HEK293T (cell line): ENCODE measurements at regions not wholly inside any gene's neighbourhood (a gene's known extent, or its start where the extent isn't known, plus 50 kb on each side); places are given as distances from the start of the nearest gene placed in this dataset.
"Not testable (repeated sequence)": the region's sequence is repeated elsewhere in the genome, so short reads cannot be mapped to it uniquely, and the experiment has no call there.

Experiments used
- CTCF ChIA-PET: fragments of 350-600 bp; formaldehyde crosslinking; extraction: SDS; loops from one replicate; lab custom pipeline; 2021; ENCODE audit warnings: antibody characterized with exemption, inconsistent platforms; lab: Yijun Ruan, JAX
- POLR2A ChIA-PET: fragments of 350-600 bp; formaldehyde crosslinking; extraction: SDS; loops from one replicate; lab custom pipeline; 2020; ENCODE audit warnings: antibody characterized with exemption, inconsistent platforms; lab: Yijun Ruan, JAX
- DNase-seq: peaks from one replicate; pipeline ENCODE4 v3.0.0; 2012; ENCODE audit warnings: mixed read lengths; ENCODE audit errors: extremely low spot score
- ARNT ChIP-seq: fragments of 450-650 bp; IDR thresholded peaks from 2 replicates; pipeline ENCODE4 v1.6.1; 2017; ENCODE audit warnings: mild to moderate bottlenecking
- BHLHE40 ChIP-seq: fragments of 450-650 bp; IDR thresholded peaks from 2 replicates; pipeline ENCODE4 v1.6.1; 2016; ENCODE audit warnings: mild to moderate bottlenecking, moderate library complexity, borderline replicate concordance
- CTBP1 ChIP-seq: fragments of 450-650 bp; IDR thresholded peaks from 2 replicates; pipeline ENCODE4 v1.6.1; 2016; ENCODE audit warnings: borderline replicate concordance
- ELF4 ChIP-seq: fragments of 450-650 bp; IDR thresholded peaks from 2 replicates; pipeline ENCODE4 v1.6.1; 2017; ENCODE audit warnings: antibody characterized with exemption
- FOXA1 ChIP-seq: fragments of 450-650 bp; IDR thresholded peaks from 2 replicates; pipeline ENCODE4 v1.6.1; 2016; ENCODE audit warnings: mild to moderate bottlenecking
- FOXK2 ChIP-seq: fragments of 450-650 bp; IDR thresholded peaks from 2 replicates; pipeline ENCODE4 v1.6.1; 2016; ENCODE audit warnings: mild to moderate bottlenecking
- FOXM1 ChIP-seq: fragments of 450-650 bp; IDR thresholded peaks from 2 replicates; pipeline ENCODE4 v1.6.1; 2017; ENCODE audit warnings: mild to moderate bottlenecking, borderline replicate concordance
- HDGF ChIP-seq: fragments of 450-650 bp; IDR thresholded peaks from 2 replicates; pipeline ENCODE4 v1.6.1; 2017; ENCODE audit warnings: antibody characterized with exemption, borderline replicate concordance
- L3MBTL2 ChIP-seq: fragments of 450-650 bp; conservative IDR thresholded peaks from 2 replicates; pipeline ENCODE4 v1.6.1; 2016; ENCODE audit warnings: mild to moderate bottlenecking
- LEF1 ChIP-seq: fragments of 450-650 bp; IDR thresholded peaks from 2 replicates; pipeline ENCODE4 v1.6.1; 2017; ENCODE audit warnings: mild to moderate bottlenecking, borderline replicate concordance
- NFRKB ChIP-seq: fragments of 450-650 bp; IDR thresholded peaks from 2 replicates; pipeline ENCODE4 v1.6.1; 2016; ENCODE audit warnings: mild to moderate bottlenecking, moderate library complexity
- PKNOX1 ChIP-seq: fragments of 450-650 bp; IDR thresholded peaks from 2 replicates; pipeline ENCODE4 v1.6.1; 2016
- SP1 ChIP-seq: fragments of 450-650 bp; IDR thresholded peaks from 2 replicates; pipeline ENCODE4 v1.6.1; 2017
- SUZ12 ChIP-seq: fragments of 450-650 bp; IDR thresholded peaks from 2 replicates; pipeline ENCODE4 v1.6.1; 2016; ENCODE audit warnings: mild to moderate bottlenecking
- TARDBP ChIP-seq: fragments of 450-650 bp; IDR thresholded peaks from 2 replicates; pipeline ENCODE4 v1.6.1; 2016
- ZNF384 ChIP-seq: fragments of 450-650 bp; IDR thresholded peaks from 2 replicates; pipeline ENCODE4 v1.6.1; 2016

DNA sequence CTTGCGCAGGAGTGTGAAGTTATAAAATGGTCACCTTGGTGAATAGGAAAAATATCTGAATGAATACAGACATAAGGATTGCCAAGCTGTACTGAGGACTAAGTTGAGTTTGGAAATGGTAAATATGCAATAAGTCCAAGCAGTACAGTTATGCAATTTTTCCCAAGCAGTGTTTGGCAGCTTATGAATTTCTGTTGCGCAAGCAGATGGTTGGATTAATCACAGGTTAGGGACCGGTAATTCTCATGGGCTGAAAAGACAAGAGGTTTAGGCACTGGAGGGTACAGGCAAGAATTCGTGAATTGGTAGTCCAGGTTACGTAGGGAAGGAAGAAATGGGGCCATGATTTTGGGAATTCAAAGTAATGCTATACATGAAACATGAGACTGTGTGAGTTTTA, 210.3 kb downstream of the RAP2B start:
- ChIA-PET CTCF (no interaction called here), POLR2A (no interaction called here)
- DNase-seq = no peak
- TF ChIP-seq FOXM1 (no peak), TARDBP (no peak), LEF1 (no peak), CTBP1 (no peak), NFRKB (no peak), ARNT (no peak), ELF4 (no peak), ZNF384 (no peak), PKNOX1 (no peak), SUZ12 (no peak), HDGF (no peak), FOXA1 (no peak), FOXK2 (no peak), BHLHE40 (no peak), L3MBTL2 (no peak), SP1 (no peak)

- CTCF ChIA-PET = no interaction called here
- POLR2A ChIA-PET = no interaction called here
- TF ChIP-seq SUZ12 (no peak), LEF1 (no peak), ZNF384 (no peak), TARDBP (no peak), L3MBTL2 (no peak), PKNOX1 (no peak), NFRKB (no peak), HDGF (no peak), ARNT (no peak), FOXK2 (no peak), FOXA1 (no peak), BHLHE40 (no peak), ELF4 (no peak), FOXM1 (no peak), CTBP1 (no peak), SP1 (no peak)
- no peak for DNase-seq
Observed at GRCh38 chr3:153373606-153374005, 211.6 kb downstream of the RAP2B start.

DNA sequence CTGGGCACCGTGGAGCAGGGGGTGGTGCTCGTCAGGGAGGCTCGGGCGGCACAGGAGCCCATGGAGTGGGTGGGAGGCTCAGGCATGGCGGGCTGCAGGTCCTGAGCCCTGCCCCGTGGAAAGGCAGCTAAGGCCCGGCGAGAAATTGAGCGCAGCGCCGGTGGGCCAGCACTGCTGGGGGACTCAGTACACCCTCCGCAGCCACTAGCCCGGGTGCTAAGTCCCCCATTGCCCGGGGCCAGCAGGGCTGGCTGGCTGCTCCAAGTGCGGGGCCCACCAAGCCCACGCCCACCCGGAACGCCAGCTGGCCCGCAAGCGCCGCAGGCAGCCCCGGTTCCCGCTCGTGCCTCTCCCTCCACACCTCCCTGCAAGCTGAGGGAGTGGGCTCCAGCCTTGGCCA, 216.3 kb downstream of the RAP2B start:
- DNase-seq, CTCF ChIA-PET, POLR2A ChIA-PET: not testable (repeated sequence)

DNA sequence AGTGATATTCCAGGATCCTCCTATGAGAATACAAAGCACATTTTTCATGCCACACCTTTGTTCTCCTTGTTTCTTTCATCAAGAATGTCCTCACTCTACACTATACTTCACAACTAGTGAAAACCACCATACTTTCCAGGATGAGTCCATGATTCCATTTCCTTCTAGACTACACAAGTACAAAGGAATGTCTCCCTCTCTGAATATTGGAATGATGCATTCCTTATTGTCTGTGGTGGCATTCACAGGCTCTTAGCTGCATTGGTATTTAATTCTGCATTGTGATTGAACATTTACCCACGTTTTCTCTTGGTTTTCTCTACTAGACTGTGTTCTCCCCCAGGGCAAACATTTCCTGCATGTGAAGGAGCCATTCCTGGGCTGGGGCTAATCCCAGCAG, 217.5 kb downstream of the RAP2B start:
- TF ChIP-seq NFRKB (no peak), FOXA1 (no peak), FOXK2 (no peak)
- ChIA-PET CTCF (no interaction called here), POLR2A (no interaction called here)
- DNase-seq = no peak

- TF ChIP-seq FOXA1 = no peak
- no peak for TF ChIP-seq PKNOX1
- no peak for TF ChIP-seq LEF1
- TF ChIP-seq ZNF384 = no peak
- no peak for TF ChIP-seq L3MBTL2
- TF ChIP-seq HDGF = no peak
- TF ChIP-seq TARDBP = no peak
- no peak for TF ChIP-seq CTBP1
- TF ChIP-seq SP1 = no peak
- no peak for TF ChIP-seq ELF4
- ChIA-PET POLR2A (no interaction called here), CTCF (no interaction called here)
- DNase-seq = no peak
Observed at GRCh38 chr3:153385343-153385742, 223.3 kb downstream of the RAP2B start.

- DNase-seq = no peak
- CTCF ChIA-PET = no interaction called here
- POLR2A ChIA-PET = no interaction called here
- peak; percentile 31; the same call in 1 of the 2 replicates for TF ChIP-seq PKNOX1
- TF ChIP-seq ZNF384 = no peak
- no peak for TF ChIP-seq NFRKB
- TF ChIP-seq LEF1 = no peak
- TF ChIP-seq HDGF = no peak
Observed at GRCh38 chr3:153392363-153392762, 230.3 kb downstream of the RAP2B start.

DNA sequence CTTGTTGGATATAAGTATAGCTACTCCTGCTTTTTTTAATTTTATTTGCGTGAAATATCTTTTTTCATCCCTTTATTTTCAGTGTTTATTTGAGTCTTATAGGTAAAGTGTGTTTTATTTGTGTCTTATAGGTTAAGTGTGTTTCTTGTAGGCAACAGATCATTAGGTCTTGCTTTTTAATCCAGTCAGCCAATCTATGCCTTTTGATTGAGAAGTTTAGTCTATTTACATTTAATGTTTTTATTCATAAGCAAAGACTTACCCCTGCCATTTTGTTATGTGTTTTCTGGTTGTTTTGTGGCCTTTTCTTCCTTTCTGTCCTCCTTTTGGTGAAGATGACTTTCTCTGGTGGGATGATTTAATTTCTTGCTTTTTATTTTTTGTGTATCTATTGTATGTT, 232.0 kb downstream of the RAP2B start:
- ChIA-PET CTCF (no interaction called here), POLR2A (no interaction called here)
- TF ChIP-seq SUZ12 (no peak), PKNOX1 (no peak), SP1 (no peak), FOXM1 (no peak), FOXK2 (no peak), BHLHE40 (no peak), ARNT (no peak), NFRKB (no peak), FOXA1 (no peak), TARDBP (no peak), L3MBTL2 (no peak), ZNF384 (no peak), ELF4 (no peak), LEF1 (no peak), CTBP1 (no peak), HDGF (no peak)
- no peak for DNase-seq
